Germinal center (tissue), 1 donor: ENCODE measurements at regions not wholly inside any gene's neighbourhood (a gene's known extent, or its start where the extent isn't known, plus 50 kb on each side); places are given as distances from the start of the nearest gene placed in this dataset.

ENCODE experiments used
- DNase-seq: peaks from one replicate; pipeline ENCODE4 v3.0.0; 2012; ENCODE audit warnings: mixed read lengths, low spot score

- DNase-seq, result no peak
These were observed 302.8 kb upstream of the TBC1D5 start for GRCh38 chr3:18044971-18045880.

DNA sequence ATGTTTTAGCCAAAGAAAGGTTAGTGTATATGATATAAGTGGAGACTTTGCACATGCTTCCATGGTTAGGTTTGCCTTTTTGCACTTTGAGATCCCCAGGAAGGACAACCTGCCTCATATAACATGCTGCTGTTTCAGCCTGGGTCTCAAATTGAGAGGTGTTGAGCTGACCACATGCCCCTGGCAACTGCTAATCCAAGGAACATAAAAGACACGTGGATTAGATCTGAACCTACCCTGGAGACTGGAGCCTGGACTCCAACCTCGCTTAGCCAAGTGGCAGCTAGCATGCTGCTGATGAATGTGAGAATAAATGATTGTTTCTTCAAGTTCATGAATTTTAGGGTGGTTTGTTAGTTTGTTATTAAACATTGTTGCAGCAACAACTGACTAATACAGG is 301.8 kb upstream of the TBC1D5 start:
- DNase-seq, result no peak

DNA sequence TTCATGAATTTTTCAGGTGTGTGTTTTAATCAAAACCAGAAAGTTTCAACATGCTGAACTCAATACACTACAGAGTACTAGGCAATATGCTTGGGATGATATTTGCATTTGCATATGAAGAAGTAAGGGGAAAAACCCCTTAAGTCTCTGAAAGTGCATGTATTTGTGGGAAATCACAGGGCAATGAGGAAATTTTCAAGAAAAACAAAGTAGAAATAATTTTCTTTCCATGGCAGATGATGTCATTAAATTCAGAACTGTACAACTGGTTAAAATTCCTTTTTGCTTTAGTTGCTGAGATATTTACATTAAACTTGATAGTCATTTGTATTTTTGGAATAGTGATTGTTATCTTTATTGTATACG is 294.0 kb upstream of the TBC1D5 start:
- no peak for DNase-seq

DNA sequence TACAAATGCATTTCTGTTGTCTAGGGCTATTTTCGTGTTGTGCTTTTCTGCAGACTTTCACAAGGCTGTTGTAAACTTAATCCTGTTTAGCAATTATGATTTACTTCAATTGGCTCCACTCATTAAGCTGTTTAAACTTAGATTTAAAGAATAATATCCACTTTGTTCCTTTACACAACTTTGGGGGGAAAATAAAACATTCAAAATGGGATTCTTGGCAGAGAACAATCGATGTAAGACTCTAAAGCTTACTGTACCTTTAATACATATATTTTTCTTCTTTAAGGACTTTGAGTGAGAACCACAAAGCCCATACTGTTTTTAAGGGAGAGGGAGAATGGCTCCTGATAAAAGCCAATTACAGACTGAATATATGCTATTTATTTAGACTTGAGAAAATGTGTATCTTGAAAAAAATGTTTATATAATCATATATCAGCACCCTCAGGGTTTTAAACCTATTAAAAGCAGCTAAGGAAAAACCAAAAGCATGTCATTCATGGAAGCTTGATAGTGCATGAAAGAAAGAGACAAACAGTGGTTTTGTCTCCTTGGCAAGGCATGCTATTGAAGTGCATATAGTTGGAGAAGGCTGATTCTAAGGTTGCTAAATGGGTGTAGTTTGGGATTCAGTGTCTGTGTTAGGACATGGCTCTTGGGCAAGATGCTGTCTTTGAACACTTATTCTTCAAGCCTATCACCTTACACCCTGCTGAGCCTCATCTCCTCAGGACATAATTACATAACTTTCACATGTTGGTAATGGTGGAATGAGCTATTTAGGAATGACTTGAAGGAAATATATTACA is 293.4 kb upstream of the TBC1D5 start:
- no peak for DNase-seq

DNA sequence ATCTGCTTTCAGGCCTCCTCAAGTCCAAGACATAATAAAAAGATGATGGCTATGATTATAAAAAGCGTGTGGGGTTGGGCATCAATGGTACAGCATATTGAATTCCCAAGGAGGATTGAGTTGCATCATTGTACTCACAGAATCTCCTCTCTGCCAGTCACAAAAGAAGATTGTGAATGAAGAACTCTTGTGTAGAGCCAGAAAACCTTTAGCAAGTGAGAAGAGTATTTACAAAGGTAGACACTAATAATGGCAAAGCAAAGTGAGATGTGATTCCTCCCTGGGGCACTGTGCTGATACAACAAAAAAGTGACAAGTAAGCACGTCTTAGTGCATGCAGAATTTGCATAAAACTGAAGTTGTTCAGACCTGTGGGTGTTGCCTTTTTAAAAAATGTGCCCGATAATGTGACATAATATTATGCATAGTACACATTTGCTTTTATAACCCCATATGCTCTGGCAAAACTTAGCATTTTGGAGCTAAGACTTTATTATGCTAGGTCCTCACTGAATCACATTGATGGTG is 291.2 kb upstream of the TBC1D5 start:
- no peak for DNase-seq

DNA sequence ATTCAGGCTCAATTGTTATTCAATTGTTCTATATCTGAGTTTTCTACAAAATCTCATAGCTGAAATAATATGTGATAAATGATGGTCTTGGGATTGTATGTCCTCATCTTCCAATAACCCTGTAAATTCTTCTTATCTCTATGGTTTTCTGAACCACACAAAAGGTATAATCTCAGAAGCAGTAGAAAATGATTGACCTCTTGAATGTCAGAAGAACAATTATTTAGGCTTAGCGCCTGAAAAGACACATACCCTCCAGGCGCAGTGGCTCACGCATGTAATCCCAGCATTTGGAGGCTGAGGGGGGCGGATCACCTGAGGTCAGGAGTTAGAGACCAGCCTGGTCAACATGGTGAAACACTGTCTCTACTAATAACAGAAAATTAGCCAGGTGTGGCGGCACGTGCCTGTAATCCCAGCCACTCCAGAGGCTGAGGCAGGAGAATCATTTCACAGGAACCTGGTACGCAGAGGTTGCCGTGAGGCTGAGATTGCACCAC is 288.0 kb upstream of the TBC1D5 start:
- no peak for DNase-seq

DNA sequence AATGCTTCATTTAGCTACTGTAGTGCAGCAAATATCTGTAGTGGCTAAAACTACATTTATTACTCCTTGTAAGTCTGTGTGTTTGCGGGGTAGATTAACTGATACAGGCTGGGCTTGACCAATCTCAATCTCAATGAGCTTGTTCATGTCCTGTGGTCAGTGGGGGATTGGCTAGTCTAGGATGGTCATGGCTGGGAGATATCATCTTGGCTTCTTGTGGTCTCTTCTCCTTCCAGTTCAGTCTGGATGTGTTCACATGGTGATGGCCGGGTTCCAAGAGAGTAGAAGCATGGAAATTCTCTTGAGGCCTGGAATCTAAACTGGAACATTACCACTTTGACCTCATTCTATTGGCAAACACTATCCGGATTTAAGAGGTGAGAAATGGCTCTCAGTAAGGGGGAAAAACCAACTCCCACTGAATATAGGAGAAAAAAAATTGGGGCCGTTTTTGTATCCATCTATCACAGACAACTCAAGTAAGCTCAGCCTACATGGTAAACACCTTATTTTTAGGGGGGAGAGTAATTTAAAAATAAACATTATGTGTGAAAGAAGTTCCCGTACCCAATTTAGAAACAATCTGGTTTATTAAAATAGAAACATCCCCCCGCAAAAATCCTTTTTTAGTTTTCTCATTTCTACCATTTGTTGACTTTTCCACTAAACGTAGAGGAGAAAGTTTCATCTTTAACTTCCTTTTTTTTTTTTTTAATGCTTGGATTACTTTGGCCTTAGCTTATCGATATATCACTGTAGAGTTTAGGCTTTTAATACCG is 284.9 kb upstream of the TBC1D5 start:
- DNase-seq, result no peak

GRCh38 chr3:18024715-18025114 is 282.3 kb upstream of the TBC1D5 start:
- DNase-seq, result no peak

GRCh38 chr3:18019161-18019495 is 276.7 kb upstream of the TBC1D5 start:
- no peak for DNase-seq

DNA sequence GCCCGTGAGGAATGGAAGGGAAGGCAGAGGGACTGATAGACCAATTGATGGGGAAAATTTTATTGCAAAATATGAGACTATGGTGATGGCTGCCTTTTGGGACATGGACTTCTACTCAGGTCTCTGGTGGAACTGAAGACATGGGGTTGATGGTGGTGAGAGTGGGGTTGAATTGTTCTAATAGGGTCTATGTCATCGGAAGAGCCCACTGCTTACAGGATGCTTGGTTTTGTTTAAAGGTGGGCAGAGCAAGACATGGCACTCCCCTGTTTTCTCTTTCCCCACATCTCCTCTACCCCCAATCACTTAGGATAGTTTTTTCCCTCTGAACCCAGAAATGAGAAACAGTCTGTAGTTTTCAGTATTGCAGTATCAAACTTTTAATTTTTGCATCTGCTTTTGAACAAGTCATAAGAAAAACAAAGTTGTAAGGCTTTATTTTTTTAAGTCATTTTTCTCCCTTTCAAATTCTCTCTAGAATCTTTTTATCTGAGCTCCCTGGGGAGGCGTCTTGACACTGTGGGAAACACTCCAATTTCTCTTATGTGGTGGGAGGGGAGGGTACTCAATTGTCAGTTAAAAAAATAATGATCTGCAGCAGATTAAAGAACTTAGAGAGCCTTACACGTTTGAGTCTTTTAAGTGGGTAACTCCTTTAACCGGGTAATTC is 276.2 kb upstream of the TBC1D5 start:
- no peak for DNase-seq

- no peak for DNase-seq
These were observed 273.9 kb upstream of the TBC1D5 start for GRCh38 chr3:18016366-18016765.

DNA sequence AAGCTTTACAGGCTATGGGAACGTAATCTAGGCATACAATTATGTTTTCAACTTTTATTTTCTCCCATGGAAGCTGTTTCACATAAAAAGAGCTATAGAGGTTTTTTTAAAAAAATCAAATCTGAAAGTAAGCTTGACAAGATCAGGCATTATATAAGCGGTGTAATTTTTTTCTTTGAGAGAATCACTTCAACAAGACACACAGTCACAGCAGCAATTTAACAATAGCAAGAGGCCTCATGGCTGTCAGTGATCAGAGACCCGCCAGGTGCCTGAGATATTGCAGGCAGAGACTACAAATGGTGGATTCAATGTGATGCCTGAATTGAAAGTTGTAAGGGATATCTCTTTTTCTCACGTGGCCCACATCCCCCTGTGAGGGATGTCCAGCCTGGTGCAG is 270.5 kb upstream of the TBC1D5 start:
- DNase-seq, result no peak

- DNase-seq, result no peak
These were observed 270.0 kb upstream of the TBC1D5 start for GRCh38 chr3:18012436-18012835.

DNA sequence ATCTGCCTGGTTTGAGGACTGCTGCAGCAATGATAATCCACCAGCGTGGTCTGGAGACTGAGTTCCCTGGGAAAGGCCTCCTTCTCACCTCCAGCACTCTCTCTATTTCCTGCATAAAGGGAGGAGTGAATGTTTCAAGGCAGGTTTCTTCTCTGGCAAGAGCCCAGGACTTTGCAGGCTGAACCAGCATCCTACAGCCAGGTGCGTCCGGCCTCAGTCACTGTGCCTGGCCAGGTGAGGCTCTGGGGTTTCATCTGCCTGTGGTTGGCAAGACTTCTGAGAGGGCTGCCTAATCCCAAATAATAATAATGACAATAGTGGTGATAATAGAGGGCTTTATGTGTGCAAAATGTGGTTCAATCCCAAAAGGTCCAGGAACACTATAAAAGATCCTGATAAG is 269.0 kb upstream of the TBC1D5 start:
- no peak for DNase-seq

GRCh38 chr3:18010001-18010400 is 267.6 kb upstream of the TBC1D5 start:
- DNase-seq, result no peak

DNA sequence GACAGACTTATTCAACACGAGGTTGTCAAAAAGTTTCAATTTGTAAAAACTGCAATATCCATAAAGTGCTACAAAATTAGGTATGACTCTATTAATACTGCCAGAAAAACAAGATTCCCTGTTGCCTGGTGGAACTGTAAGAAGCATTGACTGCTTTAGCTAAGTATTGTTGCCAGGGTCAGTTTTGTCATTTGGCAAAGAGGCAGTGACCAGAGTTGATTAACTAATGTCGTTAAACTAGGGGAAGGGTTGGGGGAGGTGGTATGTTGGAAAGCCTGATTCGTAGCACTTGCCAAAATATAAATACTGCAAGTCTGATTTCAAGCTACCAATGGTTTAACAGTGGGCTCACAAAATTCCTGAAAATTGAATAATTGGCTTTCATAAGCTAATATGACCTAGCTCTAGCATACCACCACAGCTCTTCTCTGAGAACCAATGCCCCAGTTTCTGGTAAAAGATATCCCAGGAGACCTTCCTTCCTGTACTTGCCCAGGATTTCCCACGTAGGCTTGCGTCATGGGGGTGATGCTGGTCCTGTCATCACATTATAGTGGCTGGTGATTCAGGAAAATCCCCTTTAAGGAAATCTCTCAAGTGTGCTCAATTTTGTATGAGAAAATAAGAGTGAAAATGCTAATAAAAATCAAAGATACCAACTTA is 266.4 kb upstream of the TBC1D5 start:
- no peak for DNase-seq

- DNase-seq, result no peak
These were observed 265.5 kb upstream of the TBC1D5 start for GRCh38 chr3:18007980-18008379.

- no peak for DNase-seq
These were observed 253.3 kb upstream of the TBC1D5 start for GRCh38 chr3:17995769-17996168.

DNA sequence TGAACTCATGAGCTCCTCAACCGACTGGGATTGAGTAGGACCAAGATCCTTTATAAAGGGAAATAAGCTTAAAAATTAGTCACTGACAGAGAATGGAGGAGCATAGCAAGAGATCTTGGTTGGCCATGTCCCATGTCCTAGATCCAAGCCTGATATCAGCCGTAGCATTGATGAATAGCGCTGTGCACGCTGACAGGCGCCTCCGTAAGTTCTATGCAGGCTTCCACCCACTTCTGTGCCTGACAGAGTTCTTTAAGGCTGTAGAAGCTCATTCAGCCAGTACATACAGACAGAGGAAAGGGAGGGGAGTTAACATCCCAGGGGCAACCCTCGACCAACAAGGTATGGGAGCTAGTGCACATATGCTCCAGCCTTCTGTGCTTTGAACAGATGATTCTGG is 251.7 kb upstream of the TBC1D5 start:
- no peak for DNase-seq

GRCh38 chr3:17990390-17990789 is 248.0 kb upstream of the TBC1D5 start:
- DNase-seq, result no peak

DNA sequence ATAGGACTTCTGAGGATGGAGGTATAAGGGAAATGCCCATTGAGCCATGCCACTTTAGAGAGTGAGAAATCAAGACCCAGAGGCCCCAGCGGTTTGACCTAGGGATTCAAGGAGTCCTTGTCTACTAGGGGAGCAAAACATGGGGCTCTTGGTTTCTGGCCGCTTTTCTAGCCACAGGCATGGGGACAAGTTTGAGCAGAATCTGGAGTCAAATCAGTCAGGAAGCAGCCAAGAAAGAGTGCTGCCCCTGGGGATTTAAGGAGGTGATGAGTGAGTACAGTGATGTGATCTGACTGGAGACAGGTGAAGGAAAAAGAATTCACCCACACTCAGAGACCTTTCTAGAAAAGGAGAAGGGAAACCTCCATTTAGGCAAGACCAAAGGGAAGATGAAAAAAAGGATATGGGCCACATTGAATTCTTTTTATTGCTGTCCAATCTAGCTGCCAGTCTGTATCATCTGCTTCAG is 244.0 kb upstream of the TBC1D5 start:
- DNase-seq, result no peak
